Fibroblast of mammary gland (primary cell): ENCODE measurements at regions not wholly inside any gene's neighbourhood (a gene's known extent, or its start where the extent isn't known, plus 50 kb on each side); places are given as distances from the start of the nearest gene placed in this dataset.

ENCODE experiments used
- DNase-seq: peaks from one replicate; pipeline ENCODE4 v3.0.0-alpha.2; 2010; ENCODE audit warnings: low read depth
- H3K4me3 ChIP-seq: 2 replicates; pipeline ENCODE4 v1.5.1; 2011; ENCODE audit warnings: low read depth, mild to moderate bottlenecking, low read length, moderate library complexity; ENCODE audit not compliant: control insufficient read depth
- CTCF ChIP-seq: conservative IDR thresholded peaks from 2 replicates; pipeline ENCODE4 v1.5.1; 2011; ENCODE audit warnings: low read depth, low read length, inconsistent platforms; ENCODE audit not compliant: control insufficient read depth, insufficient read depth

- H3K4me3 ChIP-seq = no peak overlapping the region
- no peak for DNase-seq
- TF ChIP-seq CTCF = no peak
These were observed 324.6 kb downstream of the MCTP2 start for GRCh38 chr15:94555841-94556519.

GRCh38 chr15:94561036-94561689, 329.8 kb downstream of the MCTP2 start:
- TF ChIP-seq CTCF = no peak
- no peak for DNase-seq
- no peak overlapping the region for H3K4me3 ChIP-seq

- no peak overlapping the region for H3K4me3 ChIP-seq
- no peak for DNase-seq
- no peak for TF ChIP-seq CTCF
These were observed 332.1 kb downstream of the MCTP2 start for GRCh38 chr15:94563456-94563855.

- peak; percentile 29 for TF ChIP-seq CTCF
- H3K4me3 ChIP-seq = no peak overlapping the region
- DNase-seq = peak; percentile 1
These were observed 345.6 kb downstream of the MCTP2 start for GRCh38 chr15:94576889-94577533.

GRCh38 chr15:94579286-94579685, 347.9 kb downstream of the MCTP2 start:
- TF ChIP-seq CTCF = no peak
- no peak overlapping the region for H3K4me3 ChIP-seq
- no peak for DNase-seq

GRCh38 chr15:94580211-94580885, 349.0 kb downstream of the MCTP2 start:
- TF ChIP-seq CTCF = no peak
- no peak overlapping the region for H3K4me3 ChIP-seq
- no peak for DNase-seq
